H1 (cell line): ENCODE measurements at regions not wholly inside any gene's neighbourhood (a gene's known extent, or its start where the extent isn't known, plus 50 kb on each side); places are given as distances from the start of the nearest gene placed in this dataset.

Experiments
- CHD7 ChIP-seq: fragments of 300-600 bp; sonication (generic); IDR thresholded peaks from 2 replicates; pipeline ENCODE4 v1.7.1; 2012; ENCODE audit warnings: low read length, moderate library complexity, mild to moderate bottlenecking, inconsistent platforms; ENCODE audit not compliant: insufficient replicate concordance

- no peak for TF ChIP-seq CHD7
- TF ChIP-seq, all 59 proteins: peak for 0
Observed at GRCh38 chr17:45696442-45696841, 87.7 kb upstream of the CRHR1 start (continued).
